GM19463 (cell line): ENCODE measurements at regions not wholly inside any gene's neighbourhood (a gene's known extent, or its start where the extent isn't known, plus 50 kb on each side); places are given as distances from the start of the nearest gene placed in this dataset.
"Not testable (repeated sequence)": the region's sequence is repeated elsewhere in the genome, so short reads cannot be mapped to it uniquely, and the experiment has no call there.

Source experiments
- ATAC-seq: cut with Tn5 transposase; IDR thresholded peaks from one replicate; pipeline ENCODE4 v1.9.1; 2021; ENCODE audit warnings: mild to moderate bottlenecking, moderate library complexity; ENCODE audit not compliant: unreplicated experiment

- no peak for ATAC-seq
These were observed 194.8 kb upstream of the ZNF32 start for GRCh38 chr10:43843321-43844101.

- no peak for ATAC-seq
These were observed 193.8 kb upstream of the ZNF32 start for GRCh38 chr10:43842496-43842895.

- ATAC-seq, result no peak
These were observed 193.4 kb upstream of the ZNF32 start for GRCh38 chr10:43842072-43842471.

- no peak for ATAC-seq
These were observed 191.3 kb upstream of the ZNF32 start for GRCh38 chr10:43839973-43840372.

GRCh38 chr10:43834751-43835150 lies 186.1 kb upstream of the ZNF32 start:
- ATAC-seq, result not testable (repeated sequence)

GRCh38 chr10:43827853-43828252 lies 179.2 kb upstream of the ZNF32 start:
- no peak for ATAC-seq

GRCh38 chr10:43825984-43826383 lies 177.3 kb upstream of the ZNF32 start:
- no peak for ATAC-seq

- no peak for ATAC-seq
These were observed 176.7 kb upstream of the ZNF32 start for GRCh38 chr10:43825421-43825820.

GRCh38 chr10:43824934-43825333 lies 176.3 kb upstream of the ZNF32 start:
- ATAC-seq, result no peak

GRCh38 chr10:43822631-43823580 lies 174.2 kb upstream of the ZNF32 start:
- no peak for ATAC-seq

GRCh38 chr10:43821103-43821502 lies 172.4 kb upstream of the ZNF32 start:
- no peak for ATAC-seq

- no peak for ATAC-seq
These were observed 172.0 kb upstream of the ZNF32 start for GRCh38 chr10:43820663-43821062.

- no peak for ATAC-seq
These were observed 171.0 kb upstream of the ZNF32 start for GRCh38 chr10:43819464-43820230.

- ATAC-seq, result no peak
These were observed 170.0 kb upstream of the ZNF32 start for GRCh38 chr10:43818687-43819086.

GRCh38 chr10:43817368-43817767 lies 168.7 kb upstream of the ZNF32 start:
- no peak for ATAC-seq

GRCh38 chr10:43816351-43817321 lies 168.0 kb upstream of the ZNF32 start:
- peak; percentile 99 for ATAC-seq

- ATAC-seq, result no peak
These were observed 166.7 kb upstream of the ZNF32 start for GRCh38 chr10:43815181-43815885.

- ATAC-seq, result no peak
These were observed 166.0 kb upstream of the ZNF32 start for GRCh38 chr10:43814663-43815062.

GRCh38 chr10:43811871-43812270 lies 163.2 kb upstream of the ZNF32 start:
- ATAC-seq, result no peak
